K562 (cell line): ENCODE measurements at regions not wholly inside any gene's neighbourhood (a gene's known extent, or its start where the extent isn't known, plus 50 kb on each side); places are given as distances from the start of the nearest gene placed in this dataset.
A peak's percentile ranks its signal among the peaks of the same experiment; 100 is the strongest.

ENCODE experiments used
- ATAC-seq: fragments of 200-7000 bp; cut with Tn5 transposase; 3 replicates; pipeline ENCODE4 v1.9.1; 2020; ENCODE audit warnings: moderate library complexity
- BruUV-seq: library from RNA; stranded (reverse); fragments of 400-500 nt; replicated peaks from 2 replicates; lab custom pipeline; 2021; lab: Mats Ljungman, UMichigan
- CTCF ChIA-PET: fragments of 300-600 bp; formaldehyde crosslinking; extraction: SDS; loops from one replicate; lab custom pipeline; 2021; ENCODE audit warnings: low intra/inter-chr PET ratio; lab: Yijun Ruan, JAX
- POLR2A ChIA-PET: fragments of 300-600, 350-650 bp; sonication (Branson Sonifier 250); formaldehyde crosslinking; extraction: SDS; loops from one replicate; lab custom pipeline; 2021; ENCODE audit warnings: antibody characterized with exemption, inconsistent platforms; lab: Yijun Ruan, JAX
- DNase-seq, 4 experiments: peaks; one replicate each; pipeline versions ENCODE4 v3.0.0 to v3.0.0-alpha.2; 2011 to 2018; ENCODE audit warnings: low spot score in 3 of 4, mixed read lengths in 3 of 4; ENCODE audit errors: extremely low read depth in 1 of 4
- FAIRE-seq: peaks from 2 replicates; lab custom pipeline; 2011; peaks lifted over from hg19 to GRCh38; lab: Jason Lieb, UNC
- H2AFZ ChIP-seq: 2 replicates; pipeline ENCODE4 v1.6.0; 2011; ENCODE audit warnings: low read depth, low read length, control low read depth, inconsistent platforms
- H3K27ac ChIP-seq: fragments of 200-600 bp; 3 replicates; pipeline ENCODE4 v1.8.0; 2011; ENCODE audit warnings: low read depth, mild to moderate bottlenecking, control low read depth, inconsistent platforms, low read length, moderate library complexity, mixed read lengths; ENCODE audit errors: extremely low read depth
- H3K27me3 ChIP-seq, 2 experiments: fragments of 300-600 bp in 1 of 2; 2 replicates in 1 of 2; 3 replicates in 1 of 2; pipeline versions ENCODE4 v1.6.0 to v1.8.0; 2011; ENCODE audit warnings: inconsistent platforms in 2 of 2, low read length in 2 of 2, mild to moderate bottlenecking in 1 of 2, mixed read lengths in 1 of 2, moderate library complexity in 1 of 2; ENCODE audit not compliant: control insufficient read depth in 2 of 2, insufficient read depth in 2 of 2
- H3K36me3 ChIP-seq: fragments of 300-600 bp; 3 replicates; pipeline ENCODE4 v1.8.0; 2011; ENCODE audit warnings: mild to moderate bottlenecking, low read length, inconsistent platforms; ENCODE audit not compliant: control insufficient read depth, insufficient read depth
- H3K4me1 ChIP-seq, 2 experiments: fragments of 200-600 bp in 1 of 2; replicated peaks in 1 of 2; 2 replicates in 1 of 2; 3 replicates in 1 of 2; pipeline versions ENCODE4 v1.5.1 to v1.8.0; 2011; ENCODE audit warnings: inconsistent platforms in 2 of 2, low read length in 2 of 2, mild to moderate bottlenecking in 1 of 2, mixed read lengths in 1 of 2, moderate library complexity in 1 of 2; ENCODE audit not compliant: control insufficient read depth in 2 of 2, insufficient read depth in 2 of 2
- H3K4me2 ChIP-seq: 2 replicates; pipeline ENCODE4 v1.6.1; 2011; ENCODE audit warnings: low read length, control low read depth, inconsistent platforms, mixed read lengths; ENCODE audit not compliant: insufficient read depth
- H3K4me3 ChIP-seq: fragments of 200-600 bp; sonication (generic), shearing (Covaris generic); 2 replicates; pipeline ENCODE4 v1.5.1; 2016; ENCODE audit warnings: control low read depth, inconsistent platforms
- H3K79me2 ChIP-seq: fragments of 200-600 bp; 3 replicates; pipeline ENCODE4 v1.8.0; 2011; ENCODE audit warnings: low read length, inconsistent platforms; ENCODE audit not compliant: control insufficient read depth, insufficient read depth
- H3K9ac ChIP-seq, 2 experiments: 2 replicates each; pipeline versions ENCODE4 v1.6.0 to v1.6.1; 2011; ENCODE audit warnings: low read depth in 2 of 2, low read length in 2 of 2, control low read depth in 1 of 2, inconsistent platforms in 1 of 2, mild to moderate bottlenecking in 1 of 2, mixed read lengths in 1 of 2; ENCODE audit not compliant: insufficient read depth in 1 of 2
- H3K9me1 ChIP-seq: one replicate; pipeline ENCODE4 v1.6.0; 2011; ENCODE audit warnings: inconsistent platforms, mild to moderate bottlenecking, low read length, moderate library complexity; ENCODE audit not compliant: control insufficient read depth, insufficient read depth
- H3K9me3 ChIP-seq: replicated peaks from 2 replicates; pipeline ENCODE4 v1.5.1; 2011; ENCODE audit warnings: low read depth, low read length, inconsistent platforms; ENCODE audit not compliant: control insufficient read depth, insufficient read depth
- H4K20me1 ChIP-seq: replicated peaks from 2 replicates; pipeline ENCODE4 v1.6.1; 2011; ENCODE audit warnings: low read length, inconsistent platforms, mixed read lengths; ENCODE audit not compliant: control insufficient read depth, insufficient read depth
- ARID2 ChIP-seq: fragments of 450-650 bp; IDR thresholded peaks from 2 replicates; pipeline ENCODE4 v1.6.1; 2017; ENCODE audit warnings: antibody characterized with exemption, mild to moderate bottlenecking
- CBX5 ChIP-seq: IDR thresholded peaks from 2 replicates; pipeline ENCODE4 v1.6.1; 2014; ENCODE audit warnings: low read depth, borderline replicate concordance
- ELF4 ChIP-seq: fragments of 450-650 bp; formaldehyde crosslinking; IDR thresholded peaks from 2 replicates; pipeline ENCODE4 v1.4.0; 2022; ENCODE audit warnings: missing genetic modification characterization
- HNRNPK ChIP-seq: fragments of 200-400 bp; formaldehyde crosslinking; IDR thresholded peaks from one replicate; pipeline ENCODE4 v1.6.1; 2018; ENCODE audit warnings: mild to moderate bottlenecking, low read depth, low read length; ENCODE audit not compliant: poor library complexity, severe bottlenecking
- MAFF ChIP-seq: IDR thresholded peaks from 2 replicates; pipeline ENCODE4 v1.6.1; 2012; ENCODE audit warnings: low read length, improper control_type of control experiment
- MYBL2 ChIP-seq, 2 experiments: fragments of 450-650 bp in 1 of 2; sonication (generic) in 1 of 2; formaldehyde crosslinking in 1 of 2; IDR thresholded peaks; 2 replicates each; pipeline versions ENCODE4 v1.6.1 to v1.8.1; 2017 to 2022; ENCODE audit warnings: borderline replicate concordance in 1 of 2, inconsistent platforms in 1 of 2, low read depth in 1 of 2, mild to moderate bottlenecking in 1 of 2, missing genetic modification reagents in 1 of 2, moderate library complexity in 1 of 2
- NEUROD1 ChIP-seq: fragments of 150-350 bp; IDR thresholded peaks from 2 replicates; pipeline ENCODE4 v1.6.1; 2014; ENCODE audit warnings: borderline replicate concordance, low read length, low read depth; ENCODE audit not compliant: partially characterized antibody
- PURB ChIP-seq: sonication (generic); formaldehyde crosslinking; IDR thresholded peaks from 2 replicates; pipeline ENCODE4 v1.9.0; 2021; ENCODE audit warnings: low read depth, mild to moderate bottlenecking, missing genetic modification reagents
- TRIM28 ChIP-seq: fragments of 450-650 bp; IDR thresholded peaks from 2 replicates; pipeline ENCODE4 v1.6.1; 2017
- ZBED1 ChIP-seq: IDR thresholded peaks from 2 replicates; pipeline ENCODE4 v1.6.1; 2014
- ZNF280B ChIP-seq: fragments of 250-450 bp; sonication (Bioruptor Pico); IDR thresholded peaks from 2 replicates; pipeline ENCODE4 v1.5.1; 2021; ENCODE audit warnings: mild to moderate bottlenecking
- ZNF318 ChIP-seq, 2 experiments: fragments of 450-650 bp; IDR thresholded peaks; 2 replicates each; pipeline ENCODE4 v1.6.1; 2016; ENCODE audit warnings: mild to moderate bottlenecking in 2 of 2, borderline replicate concordance in 1 of 2, low read depth in 1 of 2, moderate library complexity in 1 of 2
- ZNF408 ChIP-seq: fragments of 250-450 bp; sonication (Bioruptor Pico); IDR thresholded peaks from 2 replicates; pipeline ENCODE4 v1.4.0; 2020; ENCODE audit warnings: low read depth, mild to moderate bottlenecking, moderate library complexity
- ZNF695 ChIP-seq: fragments of 450-650 bp; formaldehyde crosslinking; IDR thresholded peaks from 2 replicates; pipeline ENCODE4 v1.4.0; 2020; ENCODE audit warnings: mild to moderate bottlenecking, moderate library complexity
- WGBS: fragments of 100-300 bp; shearing (Covaris generic); methylation state at CpG from one replicate; pipeline ENCODE4 v1.1.6; 2016; ENCODE audit warnings: low coverage, mixed read lengths; ENCODE audit not compliant: insufficient coverage; ENCODE audit errors: missing lambda C conversion rate; 5-methylcytosine and 5-hydroxymethylcytosine counted together
- in situ Hi-C: fragments of 300-500 bp; cut with MboI; formaldehyde crosslinking; loops from 4 replicates; pipeline ENCODE4 v1.15.0; 2018; ENCODE audit warnings: inconsistent platforms, mixed read lengths
- intact Hi-C: fragments of 100-400 bp; cut with micrococcal nuclease; formaldehyde crosslinking; loops from 2 replicates; pipeline ENCODE4 v1.14.2; 2022

DNA sequence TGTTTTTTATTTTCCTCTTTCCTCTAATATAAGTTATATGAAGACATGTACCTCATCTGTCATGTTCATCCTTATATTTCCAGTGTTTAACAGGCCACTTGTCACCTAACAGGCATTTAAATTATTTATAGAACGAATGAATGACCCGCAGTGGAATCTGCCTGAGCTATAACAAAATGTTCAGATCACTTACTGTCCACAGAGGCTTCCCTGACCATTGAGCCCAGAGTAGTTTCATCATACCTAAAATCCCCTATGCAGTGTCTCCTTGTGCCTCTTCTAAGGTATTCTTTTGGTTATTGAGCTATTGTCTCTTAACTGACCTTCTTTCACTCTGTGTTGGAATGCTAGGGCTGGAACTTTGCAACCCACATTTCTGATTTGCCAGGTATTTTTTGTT is 748.5 kb downstream of the NTRK3 start:
- DNase-seq (no peak), ATAC-seq (no peak), FAIRE-seq (no peak)
- BruUV-seq = TSS peak; percentile 24
- Histone ChIP-seq H2AFZ (no peak overlapping the region), H3K27ac (no peak overlapping the region), H3K4me3 (no peak overlapping the region), H3K36me3 (no peaks in the 10 kb centered on the region), H3K27me3 (no peaks in the 10 kb centered on the region), H3K9me1 (no peaks in the 10 kb centered on the region), H3K9ac (no peak overlapping the region), H3K4me1 (no peaks in the 10 kb centered on the region), H4K20me1 (no peaks in the 10 kb centered on the region), H3K79me2 (no peaks in the 10 kb centered on the region), H3K9me3 (no peaks in the 10 kb centered on the region), H3K4me2 (no peak overlapping the region)
- in situ Hi-C loops (no loop called here), intact Hi-C loops (no loop called here)
- no peak for TF ChIP-seq PURB (CRISPR knock-in tag)
- no peak for TF ChIP-seq ZNF280B
- TF ChIP-seq ZBED1 = no peak
- no peak for TF ChIP-seq ZNF318 (IDR thresholded peaks at IDR 0.05; ENCODE audit: borderline replicate concordance in 1 of 2, low read depth in 1 of 2)
- no peak for TF ChIP-seq ARID2
- no peak for TF ChIP-seq HNRNPK
- TF ChIP-seq MAFF = no peak
- no peak for TF ChIP-seq ZNF408 (CRISPR knock-in tag)
- TF ChIP-seq CBX5 = no peak
- no peak for TF ChIP-seq TRIM28
- no peak for TF ChIP-seq ELF4 (CRISPR knock-in tag)
- TF ChIP-seq NEUROD1 = no peak
- no peak for TF ChIP-seq MYBL2 (IDR thresholded peaks at IDR 0.05; ENCODE audit: low read depth)
- TF ChIP-seq MYBL2 (CRISPR knock-in tag; IDR thresholded peaks at IDR 0.05; ENCODE audit: borderline replicate concordance) = no peak
- no peak for TF ChIP-seq ZNF695
- WGBS = 41% methylated on average over 2 of the region's 2 CpGs
- ChIA-PET POLR2A (no interaction called here), CTCF (no interaction called here)
